ENCODE measurements at regions not wholly inside any gene's neighbourhood (a gene's known extent, or its start where the extent isn't known, plus 50 kb on each side); places are given as distances from the start of the nearest gene placed in this dataset.
"Not testable (repeated sequence)": the region's sequence is repeated elsewhere in the genome, so short reads cannot be mapped to it uniquely, and the experiment has no call there.

DNA sequence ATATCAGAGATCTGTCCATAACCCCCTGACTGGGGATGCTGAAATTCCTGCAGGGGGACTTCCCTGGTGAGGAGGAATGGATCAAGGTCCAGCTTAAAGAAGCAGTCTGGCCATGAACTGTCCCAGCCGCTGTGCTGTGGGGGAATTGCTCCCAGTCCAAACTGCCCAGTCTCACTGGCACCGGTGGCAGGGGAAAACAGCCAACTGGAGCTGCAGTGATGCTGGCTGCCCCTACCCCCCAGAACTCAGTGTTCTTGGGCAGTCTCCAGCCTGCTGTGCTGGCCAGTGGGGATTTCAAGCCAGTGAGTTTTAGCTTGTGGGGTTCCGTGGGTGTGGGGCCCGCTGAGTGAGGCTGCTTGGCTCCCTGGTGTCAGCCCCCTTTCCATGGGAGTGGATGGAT is 306.5 kb upstream of the RPS23 start:
- in situ Hi-C loops (cut with MboI; ENCODE audit: low pct_unique_long_range_greater_than_20kb, low sequenced_read_pairs, unreplicated experiment): no loop called here
- no peak for DNase-seq (ENCODE audit: low spot score)
- TF ChIP-seq, protein P1, sequence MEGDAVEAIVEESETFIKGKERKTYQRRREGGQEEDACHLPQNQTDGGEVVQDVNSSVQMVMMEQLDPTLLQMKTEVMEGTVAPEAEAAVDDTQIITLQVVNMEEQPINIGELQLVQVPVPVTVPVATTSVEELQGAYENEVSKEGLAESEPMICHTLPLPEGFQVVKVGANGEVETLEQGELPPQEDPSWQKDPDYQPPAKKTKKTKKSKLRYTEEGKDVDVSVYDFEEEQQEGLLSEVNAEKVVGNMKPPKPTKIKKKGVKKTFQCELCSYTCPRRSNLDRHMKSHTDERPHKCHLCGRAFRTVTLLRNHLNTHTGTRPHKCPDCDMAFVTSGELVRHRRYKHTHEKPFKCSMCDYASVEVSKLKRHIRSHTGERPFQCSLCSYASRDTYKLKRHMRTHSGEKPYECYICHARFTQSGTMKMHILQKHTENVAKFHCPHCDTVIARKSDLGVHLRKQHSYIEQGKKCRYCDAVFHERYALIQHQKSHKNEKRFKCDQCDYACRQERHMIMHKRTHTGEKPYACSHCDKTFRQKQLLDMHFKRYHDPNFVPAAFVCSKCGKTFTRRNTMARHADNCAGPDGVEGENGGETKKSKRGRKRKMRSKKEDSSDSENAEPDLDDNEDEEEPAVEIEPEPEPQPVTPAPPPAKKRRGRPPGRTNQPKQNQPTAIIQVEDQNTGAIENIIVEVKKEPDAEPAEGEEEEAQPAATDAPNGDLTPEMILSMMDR (IDR thresholded peaks at IDR 0.05; ENCODE audit: extremely low read depth, insufficient read depth, missing control alignments): no peak

DNA sequence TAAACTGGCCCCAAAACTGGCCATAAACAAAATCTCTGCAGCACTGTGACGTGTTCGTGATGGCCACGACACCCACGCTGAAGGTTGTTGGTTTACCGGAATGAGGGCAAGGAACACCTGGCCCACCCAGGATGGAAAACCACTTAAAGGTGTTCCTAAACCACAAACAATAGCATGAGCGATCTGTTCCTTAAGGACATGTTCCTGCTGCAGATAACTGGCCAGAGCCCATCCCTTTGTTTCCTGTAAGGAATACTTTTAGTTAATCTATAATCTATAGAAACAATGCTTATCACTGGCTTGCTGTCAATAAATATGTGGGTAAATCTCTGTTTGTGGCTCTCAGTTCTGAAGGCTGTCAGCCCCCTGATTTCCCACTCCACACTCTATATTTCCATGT is 305.2 kb upstream of the RPS23 start:
- DNase-seq (ENCODE audit: low spot score); in situ Hi-C loops (cut with MboI; ENCODE audit: low pct_unique_long_range_greater_than_20kb, low sequenced_read_pairs, unreplicated experiment): not testable (repeated sequence)

DNA sequence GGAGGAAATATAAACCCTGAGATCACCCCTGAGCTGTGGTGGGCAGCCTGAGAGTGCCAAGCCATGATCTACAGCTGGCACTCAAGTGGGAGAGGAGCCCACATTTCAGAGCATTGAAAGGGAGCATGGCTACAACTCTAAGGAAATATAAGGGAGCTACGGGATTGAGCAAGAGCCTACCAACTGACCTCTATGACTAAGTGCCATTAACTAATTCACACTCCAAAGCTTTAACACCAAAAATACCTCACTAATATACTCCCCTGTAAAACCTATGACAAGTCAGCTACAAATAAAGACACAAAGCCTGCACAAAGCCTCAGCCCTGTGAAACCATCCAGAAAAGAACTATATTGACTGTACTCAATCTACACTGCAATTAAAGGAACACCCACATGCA is 286.8 kb upstream of the RPS23 start:
- TF ChIP-seq, protein P1 (IDR thresholded peaks at IDR 0.05; ENCODE audit: extremely low read depth, insufficient read depth, missing control alignments): no peak
- in situ Hi-C loops (cut with MboI; ENCODE audit: low pct_unique_long_range_greater_than_20kb, low sequenced_read_pairs, unreplicated experiment): no loop called here
- DNase-seq (ENCODE audit: low spot score): no peak

DNA sequence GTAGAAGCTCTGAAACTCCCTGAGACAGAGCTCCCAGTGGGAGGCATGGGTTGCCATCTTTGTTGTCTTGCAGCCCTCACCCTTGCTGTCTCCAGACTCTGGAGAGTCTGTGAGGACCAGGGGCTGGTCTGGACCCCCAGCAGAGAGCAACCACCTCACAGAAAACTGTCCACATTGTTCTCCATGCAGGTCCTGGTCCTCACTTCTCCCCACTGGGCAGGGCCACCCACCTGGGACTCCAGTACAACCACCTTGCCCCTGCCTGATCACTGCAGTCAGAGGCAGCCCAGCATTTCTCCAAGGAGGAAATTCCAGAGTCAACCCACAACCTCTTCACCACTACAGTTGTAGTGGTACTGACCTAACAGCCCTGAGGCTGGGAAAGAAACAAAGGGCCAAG is 285.6 kb upstream of the RPS23 start:
- DNase-seq (ENCODE audit: low spot score): no peak
- TF ChIP-seq, protein P1 (IDR thresholded peaks at IDR 0.05; ENCODE audit: extremely low read depth, insufficient read depth, missing control alignments): no peak
- in situ Hi-C loops (cut with MboI; ENCODE audit: low pct_unique_long_range_greater_than_20kb, low sequenced_read_pairs, unreplicated experiment): no loop called here

DNA sequence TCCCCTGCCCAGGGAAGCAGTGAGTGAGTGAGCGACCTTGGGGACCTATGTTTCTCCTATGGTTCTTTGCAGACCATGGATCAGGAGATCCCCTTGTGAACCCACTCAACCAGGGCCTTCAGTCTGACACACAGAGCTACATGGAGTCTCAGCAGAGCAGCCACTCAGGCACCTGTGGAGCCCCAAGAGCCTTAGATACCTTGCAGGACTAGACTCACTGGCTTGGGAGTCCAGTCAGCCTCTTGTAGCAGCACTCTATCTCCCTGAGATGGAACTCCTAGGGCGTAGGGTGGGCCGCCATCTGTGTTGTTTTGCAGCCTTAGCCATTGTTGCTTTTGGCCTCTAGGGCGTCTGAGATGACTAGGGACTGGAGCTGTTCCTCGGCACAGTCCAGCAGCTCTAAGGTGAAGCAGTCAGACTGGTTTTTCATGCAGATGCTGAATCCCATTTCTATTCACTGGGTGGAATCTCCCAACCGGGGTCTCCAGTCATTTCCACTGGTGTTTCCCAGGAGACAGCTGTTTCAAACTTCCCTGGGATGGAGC is 284.6 kb upstream of the RPS23 start:
- in situ Hi-C loops (cut with MboI; ENCODE audit: low pct_unique_long_range_greater_than_20kb, low sequenced_read_pairs, unreplicated experiment): no loop called here
- no peak for DNase-seq (ENCODE audit: low spot score)
- TF ChIP-seq, protein P1 (IDR thresholded peaks at IDR 0.05; ENCODE audit: extremely low read depth, insufficient read depth, missing control alignments): no peak

DNA sequence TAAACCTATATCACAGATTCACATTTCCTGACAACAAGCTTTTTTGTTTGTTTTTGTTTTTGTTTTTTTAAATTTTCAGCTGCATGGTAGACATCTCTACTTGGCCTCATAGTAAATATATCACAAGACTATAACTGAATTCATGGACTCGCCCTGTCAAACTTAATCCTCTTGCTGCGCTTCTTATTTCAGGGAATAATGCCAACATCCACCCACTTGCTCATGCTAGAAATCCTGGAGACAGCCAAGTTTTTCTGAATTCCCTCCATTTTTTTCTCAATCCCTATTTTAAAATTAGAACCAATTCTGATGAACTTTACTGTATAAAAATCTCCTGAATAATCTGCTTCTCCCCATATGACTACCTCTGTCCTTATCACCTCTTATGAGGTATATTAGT is 283.6 kb upstream of the RPS23 start:
- in situ Hi-C loops (cut with MboI; ENCODE audit: low pct_unique_long_range_greater_than_20kb, low sequenced_read_pairs, unreplicated experiment): no loop called here
- no peak for DNase-seq (ENCODE audit: low spot score)
- TF ChIP-seq, protein P1 (IDR thresholded peaks at IDR 0.05; ENCODE audit: extremely low read depth, insufficient read depth, missing control alignments): no peak

DNA sequence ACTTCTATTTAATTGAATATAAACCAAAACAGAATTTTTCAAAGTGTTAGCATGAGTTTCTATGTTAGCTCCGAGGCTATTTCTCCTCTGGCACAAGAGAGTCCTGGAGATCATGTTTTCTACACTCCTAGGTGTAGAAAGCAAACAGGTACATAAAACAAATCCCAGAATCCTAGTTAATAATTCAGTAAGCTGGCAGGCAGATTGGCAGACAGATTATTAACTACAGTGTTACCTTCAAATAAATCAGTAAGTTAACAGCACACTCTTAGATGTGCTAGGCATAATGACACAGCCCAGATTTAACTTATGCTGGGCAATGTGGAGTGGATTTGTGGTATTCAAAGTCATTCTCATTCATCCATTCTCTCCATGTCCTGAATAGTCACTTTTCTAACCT is 282.8 kb upstream of the RPS23 start:
- TF ChIP-seq, protein P1 (IDR thresholded peaks at IDR 0.05; ENCODE audit: extremely low read depth, insufficient read depth, missing control alignments): no peak
- DNase-seq (ENCODE audit: low spot score): no peak
- in situ Hi-C loops (cut with MboI; ENCODE audit: low pct_unique_long_range_greater_than_20kb, low sequenced_read_pairs, unreplicated experiment): no loop called here
